PC-9 (cell line): ENCODE measurements at regions not wholly inside any gene's neighbourhood (a gene's known extent, or its start where the extent isn't known, plus 50 kb on each side); places are given as distances from the start of the nearest gene placed in this dataset.

Source experiments
- EZH2 ChIP-seq: fragments of 200-600 bp; sonication (generic); IDR thresholded peaks from 2 replicates; pipeline ENCODE4 v1.8.0; 2017; ENCODE audit warnings: antibody characterized with exemption, low read depth
- TF ChIP-seq, protein P1 (sequence below): fragments of 200-600 bp; sonication (generic); conservative IDR thresholded peaks from 2 replicates; pipeline ENCODE4 v1.6.1; 2017; ENCODE audit warnings: mixed run types, antibody characterized with exemption, mild to moderate bottlenecking, moderate library complexity

DNA sequence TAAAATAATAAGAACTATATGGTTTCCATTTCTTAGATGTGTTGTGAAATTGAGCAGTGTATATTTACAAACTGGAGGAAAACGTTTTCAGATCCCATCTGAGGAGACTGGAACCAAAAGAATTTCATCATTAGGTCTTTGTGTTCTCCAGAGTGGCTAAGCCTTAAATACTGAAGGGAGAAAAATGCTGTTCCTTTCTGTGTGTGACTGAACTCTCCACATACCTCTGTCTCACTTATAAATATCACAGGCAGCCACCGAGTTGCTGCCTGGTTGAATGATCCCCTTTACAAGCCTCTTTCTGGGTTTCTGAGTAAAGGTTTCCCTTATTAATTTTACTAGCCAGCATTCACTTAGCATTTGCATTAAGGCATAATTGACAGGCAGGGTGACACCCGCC lies 913.9 kb upstream of the NR2F2 start:
- TF ChIP-seq, protein P1, sequence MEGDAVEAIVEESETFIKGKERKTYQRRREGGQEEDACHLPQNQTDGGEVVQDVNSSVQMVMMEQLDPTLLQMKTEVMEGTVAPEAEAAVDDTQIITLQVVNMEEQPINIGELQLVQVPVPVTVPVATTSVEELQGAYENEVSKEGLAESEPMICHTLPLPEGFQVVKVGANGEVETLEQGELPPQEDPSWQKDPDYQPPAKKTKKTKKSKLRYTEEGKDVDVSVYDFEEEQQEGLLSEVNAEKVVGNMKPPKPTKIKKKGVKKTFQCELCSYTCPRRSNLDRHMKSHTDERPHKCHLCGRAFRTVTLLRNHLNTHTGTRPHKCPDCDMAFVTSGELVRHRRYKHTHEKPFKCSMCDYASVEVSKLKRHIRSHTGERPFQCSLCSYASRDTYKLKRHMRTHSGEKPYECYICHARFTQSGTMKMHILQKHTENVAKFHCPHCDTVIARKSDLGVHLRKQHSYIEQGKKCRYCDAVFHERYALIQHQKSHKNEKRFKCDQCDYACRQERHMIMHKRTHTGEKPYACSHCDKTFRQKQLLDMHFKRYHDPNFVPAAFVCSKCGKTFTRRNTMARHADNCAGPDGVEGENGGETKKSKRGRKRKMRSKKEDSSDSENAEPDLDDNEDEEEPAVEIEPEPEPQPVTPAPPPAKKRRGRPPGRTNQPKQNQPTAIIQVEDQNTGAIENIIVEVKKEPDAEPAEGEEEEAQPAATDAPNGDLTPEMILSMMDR = no peak
- no peak for TF ChIP-seq EZH2
